ENCODE measurements at regions not wholly inside any gene's neighbourhood (a gene's known extent, or its start where the extent isn't known, plus 50 kb on each side); places are given as distances from the start of the nearest gene placed in this dataset.

DNA sequence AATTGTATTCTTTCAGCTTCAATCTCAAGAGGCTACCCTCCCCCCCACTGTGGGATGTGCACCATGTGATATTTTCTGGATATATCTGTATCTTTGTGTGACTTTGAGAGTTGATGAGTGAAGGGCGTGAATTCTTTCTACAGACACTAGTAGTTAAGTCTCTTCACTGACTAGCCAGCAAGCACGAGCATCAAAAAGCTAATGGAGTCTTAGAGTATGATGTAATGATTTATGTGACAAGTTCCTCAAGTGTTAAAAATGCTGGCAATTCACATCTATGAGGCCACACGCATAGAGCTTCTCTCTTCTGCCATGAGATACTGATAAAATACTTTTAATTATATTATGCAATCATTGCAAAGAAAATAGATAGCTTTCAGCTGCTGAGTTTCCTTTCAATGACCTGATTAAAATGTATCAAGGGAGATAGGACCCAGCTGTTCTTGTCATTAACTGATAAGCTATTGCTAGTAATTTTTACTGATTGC, 304.8 kb downstream of the TRIB2 start:
- DNase-seq = no peak

DNA sequence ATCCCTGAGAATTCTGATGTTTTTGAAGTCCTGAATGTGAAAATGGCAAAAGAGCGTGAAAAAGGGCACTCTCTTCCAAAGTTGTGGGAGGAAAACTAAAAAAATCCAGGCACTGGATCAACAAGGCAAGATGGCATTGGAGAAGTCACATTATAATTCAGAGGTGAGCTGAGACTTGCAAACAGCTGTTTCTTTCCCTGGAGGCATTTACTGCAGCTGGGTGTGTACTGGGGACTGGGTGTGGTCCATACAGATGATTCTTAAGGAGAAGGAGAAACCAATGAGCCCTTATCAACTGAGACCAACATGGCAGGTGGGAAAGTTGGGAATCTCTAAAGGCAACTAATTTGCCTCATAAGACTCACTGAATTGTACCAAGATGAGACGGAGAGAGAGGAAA, 313.9 kb downstream of the TRIB2 start:
- DNase-seq = no peak

DNA sequence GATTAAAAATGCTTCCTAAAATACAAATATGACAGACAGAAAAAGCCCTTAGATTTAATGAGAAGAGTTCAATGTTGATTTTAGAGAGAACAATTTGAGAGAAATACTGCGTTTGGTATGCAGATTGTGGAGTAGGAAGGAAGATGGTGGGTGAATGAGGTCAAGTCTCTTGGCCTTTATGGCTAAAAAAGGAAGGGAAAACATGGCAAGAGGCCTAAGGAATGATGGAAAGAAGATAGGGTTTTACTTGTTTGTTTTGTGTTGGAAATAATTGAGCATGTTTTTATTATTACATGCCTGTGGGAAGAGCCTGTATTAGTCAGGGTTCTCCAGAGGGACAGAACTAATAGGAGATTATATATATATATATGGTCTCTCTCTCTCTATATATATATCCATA, 318.1 kb downstream of the TRIB2 start:
- no peak for DNase-seq

DNA sequence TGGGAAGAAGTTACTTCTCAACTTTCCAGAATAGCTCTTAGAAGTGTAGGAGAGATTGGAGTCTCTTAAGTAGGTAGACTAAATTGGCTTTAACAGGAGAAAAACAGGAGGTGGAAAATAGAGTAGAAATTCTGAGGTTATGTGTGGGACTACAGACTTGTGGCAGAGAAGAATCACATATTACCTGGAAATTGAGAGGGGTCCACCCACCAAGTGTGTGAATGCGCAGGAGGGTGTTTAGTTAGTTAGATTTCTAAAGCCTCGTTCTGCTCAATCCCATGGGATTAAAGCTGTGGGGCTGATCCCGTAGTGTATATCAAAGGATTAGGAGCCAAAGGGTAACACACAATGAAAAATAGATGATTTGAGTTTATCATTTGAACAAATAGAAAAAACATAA, 319.1 kb downstream of the TRIB2 start:
- DNase-seq = no peak

DNA sequence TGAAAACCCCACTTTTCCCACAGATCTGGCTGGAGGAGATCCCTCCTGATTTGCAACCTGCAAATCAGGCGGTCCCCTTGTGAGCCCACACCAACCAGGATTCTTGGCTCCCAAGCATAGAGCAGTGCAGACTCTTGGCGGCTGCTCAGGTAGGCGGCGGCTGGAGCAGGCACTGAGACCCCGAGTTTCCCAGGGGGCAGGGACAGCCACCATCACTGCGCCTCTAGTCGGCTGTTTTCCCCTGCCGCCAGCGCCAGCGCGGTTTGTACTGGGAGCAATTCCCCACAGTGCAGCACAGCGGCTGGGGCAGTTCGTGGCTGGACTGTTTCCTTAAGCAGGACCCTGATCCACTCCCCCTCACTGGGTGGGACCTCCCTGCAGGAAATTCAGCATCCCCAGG, 323.3 kb downstream of the TRIB2 start:
- no peak for DNase-seq

DNA sequence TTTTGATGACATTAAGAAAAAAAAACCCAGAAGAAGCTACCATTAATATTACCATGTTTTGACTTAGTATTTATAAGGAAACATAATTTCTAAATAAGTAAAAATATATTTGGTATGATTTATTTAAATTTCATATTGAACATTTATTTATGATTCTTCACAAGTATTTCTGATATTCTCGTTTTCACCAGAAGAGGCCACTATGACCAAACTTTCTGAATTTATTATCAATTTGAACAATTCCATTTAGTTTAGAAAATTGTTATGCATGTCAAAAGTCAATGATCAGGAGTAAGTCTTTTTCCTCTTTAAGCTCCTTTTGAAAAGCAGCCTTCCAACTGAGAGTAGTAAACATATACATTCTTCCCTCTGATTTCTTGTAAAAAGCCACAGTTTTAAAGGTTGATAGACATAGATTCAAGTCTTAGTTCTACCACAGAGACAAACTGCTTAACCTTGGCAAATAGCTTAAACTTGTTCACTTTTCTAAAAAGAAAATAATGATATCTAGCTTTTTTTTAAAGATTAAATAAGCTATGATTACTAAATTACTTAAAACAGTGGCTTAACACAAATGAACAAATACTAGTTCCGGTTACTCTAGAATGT, 329.9 kb downstream of the TRIB2 start:
- DNase-seq = no peak

DNA sequence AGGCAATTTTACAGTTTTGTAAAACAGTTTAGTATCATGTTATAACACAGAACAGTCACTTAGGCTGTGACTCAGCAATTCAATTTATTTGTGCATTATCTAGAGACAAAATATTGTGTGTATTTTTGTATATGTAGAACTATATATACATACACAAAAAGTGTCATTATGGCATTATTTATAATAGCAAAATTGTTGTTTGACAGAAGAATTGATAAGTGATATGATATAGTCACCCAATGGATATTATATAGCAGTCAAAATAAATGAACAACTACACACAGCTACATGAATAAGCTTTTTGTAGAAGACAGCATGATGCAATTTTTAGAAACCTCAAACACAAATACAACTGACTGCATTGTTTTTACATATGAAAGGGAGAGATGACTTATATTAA, 334.0 kb downstream of the TRIB2 start:
- no peak for DNase-seq

DNA sequence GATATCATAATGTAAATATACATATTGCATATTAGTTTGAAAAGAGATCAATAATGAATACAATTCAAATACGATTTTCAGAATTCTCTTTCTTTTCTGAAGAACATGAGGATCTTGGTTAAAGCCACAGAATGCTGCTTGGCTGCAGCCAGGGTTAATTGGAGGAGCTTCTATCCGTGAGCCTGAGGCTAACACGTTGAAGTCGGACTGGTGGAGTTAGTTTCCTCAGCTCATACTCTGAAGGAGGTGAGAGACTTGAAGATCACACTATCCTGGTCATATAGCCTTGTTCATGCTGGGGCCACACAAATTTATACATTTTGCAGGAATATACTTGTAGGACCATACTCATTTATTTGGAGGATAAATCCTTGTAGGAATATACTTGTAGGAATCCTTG, 335.8 kb downstream of the TRIB2 start:
- DNase-seq = no peak

DNA sequence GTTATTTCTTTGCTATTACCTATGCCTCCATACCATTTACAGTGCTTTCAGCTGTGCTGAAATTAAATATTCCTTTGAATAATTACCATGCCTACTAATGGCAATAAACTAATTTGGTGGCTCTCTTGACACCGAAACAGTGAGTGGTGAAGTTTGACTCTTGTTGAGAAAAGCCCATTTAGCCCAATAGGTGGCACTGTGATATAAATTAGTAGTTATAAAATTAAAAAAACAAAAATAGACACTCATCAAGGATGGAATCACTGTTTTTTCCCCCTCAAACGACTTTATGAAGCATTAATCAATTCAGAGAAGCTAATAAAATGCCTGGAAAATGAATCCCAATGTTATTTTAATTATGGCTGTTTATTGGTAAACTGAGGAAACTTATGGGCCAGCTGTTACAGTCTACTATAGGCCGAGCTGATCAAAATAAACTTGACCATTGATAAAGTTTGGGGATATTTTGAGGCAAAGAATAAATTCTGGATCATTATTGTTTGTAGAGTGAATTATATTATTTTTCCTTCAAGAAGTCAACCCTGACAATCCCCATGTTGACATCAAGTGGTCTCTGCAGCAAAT, 339.6 kb downstream of the TRIB2 start:
- DNase-seq = no peak

DNA sequence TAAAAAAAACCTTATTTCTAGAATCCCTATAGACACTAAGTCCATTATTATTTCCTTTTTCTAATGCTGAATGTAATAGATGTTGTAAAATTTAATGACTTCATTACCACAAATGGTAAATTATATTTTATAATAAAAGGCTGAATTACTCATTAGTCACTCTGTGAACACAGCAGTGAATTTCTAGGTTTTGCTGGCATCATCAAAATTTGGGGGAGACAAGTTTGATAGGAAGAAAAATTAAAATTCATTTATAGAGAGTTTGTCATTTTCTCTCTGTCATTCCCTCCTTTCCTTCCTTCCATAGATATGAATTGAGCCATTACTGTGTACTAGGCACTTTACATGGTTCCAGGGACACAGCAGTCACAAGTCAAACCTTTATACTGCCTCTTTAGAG, 340.9 kb downstream of the TRIB2 start:
- DNase-seq = no peak

DNA sequence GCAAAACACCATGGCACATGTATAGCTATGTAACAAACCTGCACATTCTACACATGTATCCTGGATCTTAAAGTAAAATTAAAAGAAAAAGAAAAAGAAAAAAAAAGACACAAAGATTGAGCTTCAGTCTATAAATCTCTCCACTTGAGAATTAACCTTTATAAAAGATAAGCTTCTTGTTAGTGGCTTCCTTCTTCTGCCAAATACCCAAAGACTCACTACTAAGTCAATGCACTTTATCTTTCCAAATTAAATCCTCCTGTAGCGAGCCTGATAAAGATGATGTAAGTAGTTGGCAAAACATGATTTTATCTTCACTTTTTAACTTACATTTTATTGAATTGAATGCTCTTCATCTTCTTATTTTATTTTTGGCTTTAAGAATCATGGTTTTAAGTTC, 349.9 kb downstream of the TRIB2 start:
- DNase-seq = no peak

DNA sequence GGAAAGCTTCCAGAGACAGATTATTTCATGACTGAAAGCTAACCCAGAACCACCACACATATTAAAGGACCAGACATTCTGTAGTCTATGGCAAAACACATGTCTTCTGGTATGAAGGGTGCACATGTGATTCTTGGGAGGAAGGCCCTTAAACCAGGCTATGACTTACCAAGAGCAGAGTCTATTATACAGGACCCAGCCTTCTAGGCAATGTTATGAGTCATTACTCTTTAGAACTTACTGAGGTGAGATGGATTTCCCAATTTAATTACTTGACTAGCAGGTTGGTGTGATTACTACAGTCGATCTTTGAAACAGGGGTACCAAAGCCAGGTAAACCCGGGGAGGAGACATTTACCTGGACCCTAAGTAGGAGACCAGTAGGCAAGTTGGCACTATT, 350.8 kb downstream of the TRIB2 start:
- DNase-seq = no peak

DNA sequence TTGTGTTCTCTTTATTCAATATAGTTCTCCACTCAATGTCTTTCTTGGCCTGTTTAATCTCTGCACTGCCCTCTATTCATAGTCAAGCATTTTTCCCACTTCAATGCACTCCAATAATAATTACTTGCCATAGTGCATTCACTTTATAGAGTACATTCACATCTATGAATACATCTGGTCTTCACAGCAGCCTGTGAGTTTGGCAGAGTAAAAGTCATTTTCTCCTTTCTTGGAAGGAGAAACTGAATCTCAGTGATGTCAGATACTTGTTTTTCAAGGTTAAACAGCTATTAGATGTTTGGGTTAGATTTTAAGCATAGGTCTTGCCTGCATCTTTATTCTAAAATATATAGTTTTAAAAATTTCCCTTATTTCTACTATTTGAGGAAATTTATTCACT, 373.2 kb downstream of the TRIB2 start:
- no peak for DNase-seq

DNA sequence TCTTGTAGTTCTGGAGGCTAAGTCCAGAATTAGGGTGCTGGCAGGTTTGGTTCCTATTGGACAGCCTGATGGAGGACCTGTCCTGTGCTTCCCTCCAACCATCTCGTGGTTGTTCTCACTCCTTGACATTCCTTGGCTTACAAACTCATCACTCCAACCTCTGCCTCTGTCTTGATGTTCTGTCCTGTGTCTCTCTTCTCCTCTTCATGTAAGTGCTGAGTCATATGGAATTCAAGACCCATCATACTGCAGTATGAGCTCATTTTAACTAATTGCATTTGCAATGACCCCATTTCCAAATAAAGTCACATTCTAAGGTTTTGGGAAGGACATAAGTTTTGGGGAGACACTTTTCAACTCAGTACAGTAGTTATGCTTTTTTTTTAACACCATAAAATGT, 374.7 kb downstream of the TRIB2 start:
- no peak for DNase-seq

DNA sequence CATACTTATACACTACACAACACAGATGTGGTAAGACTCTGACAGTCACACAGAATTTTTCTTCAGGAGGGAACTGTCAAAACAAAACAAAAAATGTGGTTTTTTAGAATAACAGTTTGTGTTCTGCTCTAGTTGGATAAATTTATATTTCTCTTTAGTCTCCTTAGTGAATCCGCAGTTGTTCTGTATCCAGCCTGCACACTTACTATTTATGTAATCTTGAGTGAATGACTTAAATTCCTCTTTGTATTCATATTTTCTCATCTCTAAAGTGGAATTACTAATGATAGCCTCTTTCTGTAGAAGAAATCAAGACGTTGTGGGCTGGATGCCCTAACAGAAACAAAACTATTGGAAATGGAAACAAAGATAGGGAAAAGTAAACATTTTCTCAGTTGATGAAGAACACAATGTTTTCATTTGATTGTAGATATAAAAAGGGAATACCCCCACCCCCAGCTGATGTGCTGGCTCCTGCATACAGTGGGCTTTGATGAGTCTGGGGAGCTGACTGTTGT, 375.2 kb downstream of the TRIB2 start:
- no peak for DNase-seq

DNA sequence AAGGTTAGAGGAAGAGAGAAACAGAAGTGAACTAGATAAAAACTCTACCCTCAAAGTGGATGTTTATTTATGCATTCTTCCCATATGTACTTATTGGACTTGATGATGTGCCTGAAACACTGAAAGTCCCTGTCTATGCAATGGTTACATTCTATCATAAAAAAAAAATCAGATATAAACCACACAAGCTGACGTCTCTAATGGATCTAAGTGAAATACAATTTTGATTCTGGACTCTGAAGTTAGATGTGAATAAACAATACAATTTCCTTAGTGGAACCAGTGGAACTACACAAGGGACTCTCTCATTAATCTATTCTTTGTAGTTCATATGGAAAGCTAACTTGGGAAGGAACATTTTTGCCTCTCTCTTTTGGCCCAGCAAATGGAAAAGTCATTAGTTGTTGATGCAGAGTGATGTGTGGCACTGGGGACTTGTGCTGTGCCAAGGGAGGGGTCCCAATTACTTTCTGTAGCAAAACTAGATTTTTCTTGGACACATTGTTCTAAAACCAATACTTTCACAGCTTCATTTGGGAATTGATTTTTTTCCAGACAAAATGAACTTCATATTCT, 376.8 kb downstream of the TRIB2 start:
- no peak for DNase-seq

DNA sequence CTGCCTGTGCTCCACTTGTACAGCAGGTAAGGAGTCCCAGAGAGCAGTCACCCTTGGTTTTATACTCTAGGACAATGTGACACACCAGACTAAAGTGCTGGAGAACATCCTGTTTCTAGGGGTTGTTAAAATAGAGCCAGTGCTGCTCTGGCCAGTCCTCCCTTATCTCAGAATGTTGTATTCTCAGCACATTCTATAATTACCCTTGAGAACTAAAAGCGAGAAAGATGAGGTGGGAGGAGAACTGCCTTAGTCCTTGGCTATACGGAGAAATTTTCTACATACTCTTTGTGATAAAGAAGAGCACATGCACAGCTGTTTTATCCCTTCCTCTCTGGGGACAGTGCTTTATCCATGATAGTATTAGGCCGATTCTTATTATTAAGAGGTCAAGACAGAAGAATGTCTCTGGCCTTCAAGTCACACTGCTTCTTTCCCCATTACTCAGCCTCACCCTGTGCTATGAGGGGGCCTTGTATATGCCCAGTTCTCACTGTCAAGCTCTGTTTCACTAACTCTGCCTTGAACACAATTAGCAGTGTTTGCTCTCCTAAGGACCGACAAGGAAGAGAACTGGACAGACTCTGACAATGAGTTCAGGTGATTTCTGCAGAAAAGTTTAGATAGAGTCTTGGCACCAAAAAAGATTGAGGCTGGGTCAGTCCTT, 385.8 kb downstream of the TRIB2 start:
- no peak for DNase-seq

DNA sequence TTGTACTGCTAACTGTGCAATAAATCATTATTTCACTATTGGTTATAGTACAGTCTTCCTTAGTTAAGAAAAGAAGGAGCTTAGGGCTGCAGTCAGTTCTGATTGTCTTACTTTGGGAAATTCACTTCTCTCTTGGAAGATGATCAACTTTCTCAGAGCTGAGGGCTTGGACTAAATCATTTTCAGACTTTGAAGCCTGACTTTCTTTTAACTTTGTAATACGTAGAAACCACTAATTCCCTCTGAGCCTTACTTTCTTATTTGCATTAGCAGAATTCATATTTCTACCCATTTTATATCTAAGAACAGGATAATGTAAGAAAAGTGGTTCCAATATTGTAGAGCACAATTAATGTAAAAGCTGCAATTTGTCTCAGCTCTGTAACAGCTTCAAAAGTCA, 386.4 kb downstream of the TRIB2 start:
- DNase-seq = no peak

DNA sequence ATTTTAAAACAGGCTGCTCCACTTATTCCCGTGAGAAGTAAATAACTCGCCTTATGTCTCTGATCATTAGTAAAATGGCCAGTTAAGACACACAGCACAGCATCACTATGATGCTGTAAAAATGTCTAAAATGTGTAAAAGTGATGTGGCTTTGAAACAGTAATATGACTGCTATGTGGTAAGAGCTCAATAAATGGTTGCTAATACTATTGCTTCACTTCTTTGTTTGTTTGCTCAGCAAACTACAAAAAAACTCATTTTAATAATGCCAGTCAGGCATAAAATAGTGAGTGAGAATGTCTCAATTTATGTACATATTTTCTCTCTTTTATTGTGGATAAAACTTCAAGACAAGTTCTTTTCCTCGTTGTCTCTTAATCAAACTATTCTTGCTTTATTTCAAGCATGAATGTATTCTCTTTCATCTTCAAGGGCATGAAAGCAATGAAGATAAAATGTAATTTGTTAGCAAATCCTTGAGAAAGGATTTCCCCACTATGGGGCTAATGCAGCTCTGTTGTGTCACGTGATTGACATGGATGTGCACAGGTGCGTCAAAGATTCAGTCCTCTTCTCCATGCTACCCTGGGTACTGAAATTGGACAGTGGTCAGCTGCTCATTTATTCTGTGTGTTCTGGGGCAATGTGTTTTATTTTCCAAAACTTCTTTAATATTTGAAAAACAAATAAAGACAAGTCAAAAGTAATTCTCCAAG, 387.2 kb downstream of the TRIB2 start:
- no peak for DNase-seq

DNA sequence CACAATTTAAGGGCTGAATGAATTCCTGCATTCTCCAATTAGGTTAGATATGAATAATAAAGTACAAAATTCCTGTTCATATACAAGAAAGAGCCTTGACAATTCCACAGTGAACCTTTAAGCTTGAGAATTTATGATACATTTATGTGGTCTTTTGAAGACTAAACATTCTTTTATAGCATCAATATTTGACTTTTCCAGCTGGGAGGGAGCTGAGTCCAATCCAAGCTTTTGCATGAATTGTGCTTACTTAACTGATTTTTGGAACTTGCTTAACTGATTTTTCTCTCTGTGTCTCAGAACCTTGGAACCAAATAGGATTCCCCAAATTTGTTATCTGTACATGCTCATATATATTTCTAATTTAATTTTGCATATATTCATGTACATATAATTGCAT, 388.0 kb downstream of the TRIB2 start:
- no peak for DNase-seq

DNA sequence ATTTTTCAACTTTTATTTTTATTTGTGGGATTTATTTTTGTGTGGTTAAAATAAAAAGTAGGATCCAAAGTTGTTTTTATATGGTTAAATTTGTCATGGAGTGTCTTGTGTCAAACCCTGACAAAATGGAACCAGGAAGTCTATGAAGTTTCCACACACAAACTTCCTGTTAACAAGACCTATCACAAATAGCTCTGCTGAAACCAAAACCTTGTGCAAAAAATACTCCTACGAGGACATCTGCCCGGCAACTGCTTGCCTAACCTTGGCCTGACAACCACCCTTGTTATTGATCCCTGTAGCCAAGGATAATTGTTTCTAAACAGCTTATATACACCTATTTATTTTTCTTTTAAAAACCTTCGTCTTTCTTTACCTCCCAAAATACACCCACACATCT, 389.6 kb downstream of the TRIB2 start:
- DNase-seq = no peak

DNA sequence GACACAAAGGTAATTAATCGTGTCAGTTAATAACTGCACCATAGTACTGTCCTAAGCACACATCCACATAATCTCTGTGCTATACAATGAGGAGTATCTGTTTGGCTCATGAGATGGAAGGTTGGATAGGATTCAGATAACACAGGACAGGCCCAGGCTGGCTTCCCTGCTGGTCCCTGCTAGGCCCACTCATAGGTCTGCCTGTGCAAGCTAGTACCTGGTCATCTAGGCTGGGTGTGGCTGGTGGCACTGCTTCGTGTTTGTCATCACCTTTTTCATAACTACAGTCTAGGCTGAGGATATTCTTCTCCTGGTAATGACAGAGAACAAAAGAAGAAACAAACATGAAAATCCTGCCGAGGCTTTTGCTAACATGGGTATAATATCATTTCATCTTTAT, 392.8 kb downstream of the TRIB2 start:
- DNase-seq = no peak

DNA sequence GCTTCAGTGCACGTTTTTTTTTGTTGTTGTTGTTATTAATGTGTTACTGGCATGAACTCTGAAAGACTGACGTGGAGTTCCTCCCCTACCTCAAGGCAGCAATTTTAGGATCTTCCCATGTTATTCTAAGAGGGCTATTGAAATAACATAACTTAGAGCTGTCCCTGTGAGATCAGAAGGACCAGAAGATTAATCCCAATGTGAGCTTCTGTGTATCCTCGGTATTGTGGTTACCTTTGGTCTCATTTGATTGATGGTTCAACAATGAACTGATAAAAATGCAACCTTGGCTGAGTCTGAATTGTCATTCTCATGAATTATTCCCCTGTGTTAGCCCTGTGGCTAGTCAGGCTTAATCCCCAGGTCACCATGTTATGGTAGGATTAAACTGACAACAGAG, 394.1 kb downstream of the TRIB2 start:
- DNase-seq = no peak

DNA sequence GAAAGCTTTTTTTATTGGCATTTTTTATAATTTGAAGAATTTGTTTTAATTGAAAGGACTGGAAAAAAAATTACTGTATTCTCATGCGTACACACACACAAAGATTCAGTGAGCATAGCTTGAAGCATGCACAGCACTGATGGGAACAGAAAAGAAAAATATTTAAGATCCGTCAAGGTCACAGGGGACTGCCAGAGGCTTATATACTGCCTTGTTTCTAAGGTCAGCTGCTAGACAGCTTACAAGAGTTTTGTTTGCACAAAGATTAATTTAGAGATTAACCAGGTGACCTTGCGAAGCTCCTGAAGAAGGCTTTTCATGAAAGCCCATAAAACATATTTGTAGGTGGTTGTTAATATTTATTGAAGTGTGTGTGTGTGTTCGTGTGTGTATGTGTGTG, 396.3 kb downstream of the TRIB2 start:
- no peak for DNase-seq
